ENCODE measurements at regions not wholly inside any gene's neighbourhood (a gene's known extent, or its start where the extent isn't known, plus 50 kb on each side); places are given as distances from the start of the nearest gene placed in this dataset.
A peak's percentile ranks its signal among the peaks of the same experiment; 100 is the strongest.

DNA sequence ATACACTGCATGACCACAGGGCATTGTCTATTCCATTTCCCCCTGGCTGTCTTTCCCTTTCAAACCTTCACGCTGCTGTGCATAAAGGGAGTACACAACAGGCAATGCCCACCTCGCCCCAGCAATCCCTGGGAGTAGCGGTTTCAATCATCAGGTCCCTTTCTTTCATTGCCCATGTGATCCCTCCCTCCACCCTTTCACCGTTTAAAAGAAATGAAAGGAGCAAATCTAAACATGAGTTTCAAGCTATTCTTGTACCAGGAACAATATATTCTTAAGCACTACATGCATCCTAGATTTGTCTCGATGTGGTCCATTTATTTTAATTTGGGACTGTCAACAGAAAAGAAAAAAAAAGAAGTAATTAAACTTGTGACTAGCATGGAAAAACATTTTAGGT lies 123.4 kb upstream of the ARGLU1 start:
- Histone ChIP-seq H3K36me3 (no peaks in the 10 kb centered on the region), H3K27me3 (ENCODE audit: low read depth) (no peaks in the 10 kb centered on the region), H3K4me1 (peaks cover 9% of the 10 kb centered on the region), H3K27ac (replicated peaks) (peak overlapping the region; percentile 63), H3K4me3 (no peak overlapping the region), H3K9me3 (replicated peaks) (no peaks in the 10 kb centered on the region)
- no peak for DNase-seq
- TF ChIP-seq CTCF (IDR thresholded peaks at IDR 0.05; ENCODE audit: borderline replicate concordance), result no peak
- intact Hi-C loops (cut with micrococcal nuclease), result no loop called here

DNA sequence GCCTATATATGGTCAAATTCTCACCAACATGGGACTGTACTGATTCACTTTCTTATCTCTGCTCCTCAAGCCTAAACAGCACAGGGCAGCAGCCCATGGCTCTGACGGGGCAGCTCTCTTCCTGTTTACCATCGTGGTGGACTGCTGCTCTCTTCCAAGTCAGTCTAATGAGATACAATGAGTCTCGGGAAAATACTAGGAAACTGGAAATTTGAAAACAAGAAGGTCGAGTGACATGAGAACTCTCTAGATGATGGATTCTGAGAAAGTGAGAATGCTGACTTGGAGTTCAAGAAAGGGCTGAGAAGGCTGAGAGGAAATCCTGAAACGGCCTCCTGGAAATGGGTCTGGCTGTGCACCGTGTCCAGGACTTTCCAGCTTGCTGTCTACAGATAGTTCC lies 122.8 kb upstream of the ARGLU1 start:
- intact Hi-C loops (cut with micrococcal nuclease), result no loop called here
- Histone ChIP-seq H3K9me3 (replicated peaks) (no peaks in the 10 kb centered on the region), H3K4me1 (peaks cover 12% of the 10 kb centered on the region), H3K4me3 (no peak overlapping the region), H3K27me3 (ENCODE audit: low read depth) (no peaks in the 10 kb centered on the region), H3K36me3 (no peaks in the 10 kb centered on the region), H3K27ac (replicated peaks) (peak overlapping the region; percentile 63)
- DNase-seq, result no peak
- TF ChIP-seq CTCF (IDR thresholded peaks at IDR 0.05; ENCODE audit: borderline replicate concordance), result no peak

GRCh38 chr13:106689906-106690305 lies 122.0 kb upstream of the ARGLU1 start:
- Histone ChIP-seq H3K9me3 (replicated peaks) (no peaks in the 10 kb centered on the region), H3K27me3 (ENCODE audit: low read depth) (no peaks in the 10 kb centered on the region), H3K4me3 (no peak overlapping the region), H3K4me1 (peaks cover 17% of the 10 kb centered on the region), H3K36me3 (no peaks in the 10 kb centered on the region), H3K27ac (replicated peaks) (no peak overlapping the region)
- no peak for DNase-seq
- intact Hi-C loops (cut with micrococcal nuclease), result no loop called here
- TF ChIP-seq CTCF (IDR thresholded peaks at IDR 0.05; ENCODE audit: borderline replicate concordance), result no peak

DNA sequence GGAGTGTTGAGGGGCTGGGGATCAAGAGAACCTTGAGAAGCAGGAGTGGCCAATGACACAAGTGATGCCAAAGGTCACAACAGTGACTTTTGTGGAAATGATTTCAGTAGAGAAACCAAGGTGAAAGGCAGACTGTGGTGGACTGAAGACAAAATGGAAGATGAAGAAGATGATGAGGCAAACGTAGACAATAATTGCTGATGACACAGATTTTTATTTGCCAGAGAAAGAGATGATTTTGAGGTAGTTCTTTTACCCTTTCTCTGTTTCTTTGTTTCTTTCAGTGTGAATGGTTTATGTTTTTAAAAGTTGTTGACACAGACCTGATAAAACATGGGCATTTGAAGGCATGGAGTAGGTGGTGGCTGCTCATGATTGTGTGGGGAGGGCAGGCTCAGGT lies 121.0 kb upstream of the ARGLU1 start:
- intact Hi-C loops (cut with micrococcal nuclease), result no loop called here
- no peak for TF ChIP-seq CTCF (IDR thresholded peaks at IDR 0.05; ENCODE audit: borderline replicate concordance)
- Histone ChIP-seq H3K9me3 (replicated peaks) (no peaks in the 10 kb centered on the region), H3K4me1 (peaks cover 17% of the 10 kb centered on the region), H3K36me3 (no peaks in the 10 kb centered on the region), H3K27ac (replicated peaks) (no peak overlapping the region), H3K27me3 (ENCODE audit: low read depth) (no peaks in the 10 kb centered on the region), H3K4me3 (no peak overlapping the region)
- no peak for DNase-seq

DNA sequence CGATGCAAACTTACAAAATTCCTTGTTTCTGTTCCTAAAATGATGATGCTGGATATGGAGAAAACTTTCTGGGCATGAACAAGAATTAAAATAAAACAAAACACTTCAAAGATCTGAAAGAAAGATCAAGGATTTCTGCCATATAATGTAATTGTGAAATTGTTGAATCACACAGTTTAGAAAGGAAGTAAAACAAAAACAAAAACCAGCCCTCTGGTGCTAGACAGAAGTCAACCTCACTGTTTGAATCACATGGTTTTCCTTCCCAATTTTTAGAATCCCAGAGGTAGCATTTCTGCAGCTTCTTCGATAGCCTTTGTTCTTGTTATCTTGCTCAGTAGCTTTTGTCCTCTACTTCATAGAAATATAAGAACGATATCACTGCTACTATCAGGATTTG lies 118.2 kb upstream of the ARGLU1 start:
- no peaks in the 10 kb centered on the region for H3K36me3 ChIP-seq
- no peaks in the 10 kb centered on the region for H3K27me3 ChIP-seq (ENCODE audit: low read depth)
- TF ChIP-seq CTCF (IDR thresholded peaks at IDR 0.05; ENCODE audit: borderline replicate concordance), result no peak
- H3K27ac ChIP-seq (replicated peaks), result no peak overlapping the region
- DNase-seq, result no peak
- H3K4me3 ChIP-seq, result no peak overlapping the region
- peaks cover 23% of the 10 kb centered on the region for H3K4me1 ChIP-seq
- no peaks in the 10 kb centered on the region for H3K9me3 ChIP-seq (replicated peaks)
- intact Hi-C loops (cut with micrococcal nuclease), result no loop called here

GRCh38 chr13:106685143-106685542 lies 117.2 kb upstream of the ARGLU1 start:
- no peak for DNase-seq
- peaks cover 31% of the 10 kb centered on the region for H3K4me1 ChIP-seq
- no peak for TF ChIP-seq CTCF (IDR thresholded peaks at IDR 0.05; ENCODE audit: borderline replicate concordance)
- H3K27me3 ChIP-seq (ENCODE audit: low read depth), result no peaks in the 10 kb centered on the region
- H3K36me3 ChIP-seq, result no peaks in the 10 kb centered on the region
- H3K9me3 ChIP-seq (replicated peaks), result no peaks in the 10 kb centered on the region
- no peak overlapping the region for H3K27ac ChIP-seq (replicated peaks)
- H3K4me3 ChIP-seq, result no peak overlapping the region
- intact Hi-C loops (cut with micrococcal nuclease), result no loop called here

Measured in left ventricle myocardium inferior (tissue), 1 donor.